Stimulated activated naive CD8-positive, alpha-beta T cell treated with anti-CD3 and anti-CD28 coated beads, Interleukin-15, amount 100 ng/mL, for 72 hours (primary cell): ENCODE measurements at regions not wholly inside any gene's neighbourhood (a gene's known extent, or its start where the extent isn't known, plus 50 kb on each side); places are given as distances from the start of the nearest gene placed in this dataset.

Experiments used
- ATAC-seq: fragments of 150-1000 bp; cut with Tn5 transposase; 2 replicates; pipeline ENCODE4 v1.10.0; 2021; ENCODE audit warnings: mild to moderate bottlenecking, moderate library complexity
- DNase-seq, 2 donors: peaks; one replicate each; pipeline ENCODE4 v3.0.0; 2021 to 2022
- H3K27ac Mint-ChIP-seq, 2 donors: one replicate each; pipeline ENCODE4 v1.8.0; 2022; ENCODE audit warnings: mild to moderate bottlenecking in 2 of 2, mixed read lengths in 2 of 2, moderate library complexity in 2 of 2
- H3K27me3 Mint-ChIP-seq: one replicate; pipeline ENCODE4 v1.8.0; 2022; ENCODE audit warnings: mixed read lengths
- H3K4me1 Mint-ChIP-seq: one replicate; pipeline ENCODE4 v1.8.0; 2022; ENCODE audit warnings: mild to moderate bottlenecking, mixed read lengths
- H3K4me3 Mint-ChIP-seq, 2 donors: one replicate each; pipeline ENCODE4 v1.8.0; 2022; ENCODE audit warnings: mild to moderate bottlenecking in 2 of 2, mixed read lengths in 2 of 2, moderate library complexity in 1 of 2
- H3K9me3 Mint-ChIP-seq, 2 donors: one replicate each; pipeline ENCODE4 v1.8.0; 2022; ENCODE audit warnings: mixed read lengths in 2 of 2

DNA sequence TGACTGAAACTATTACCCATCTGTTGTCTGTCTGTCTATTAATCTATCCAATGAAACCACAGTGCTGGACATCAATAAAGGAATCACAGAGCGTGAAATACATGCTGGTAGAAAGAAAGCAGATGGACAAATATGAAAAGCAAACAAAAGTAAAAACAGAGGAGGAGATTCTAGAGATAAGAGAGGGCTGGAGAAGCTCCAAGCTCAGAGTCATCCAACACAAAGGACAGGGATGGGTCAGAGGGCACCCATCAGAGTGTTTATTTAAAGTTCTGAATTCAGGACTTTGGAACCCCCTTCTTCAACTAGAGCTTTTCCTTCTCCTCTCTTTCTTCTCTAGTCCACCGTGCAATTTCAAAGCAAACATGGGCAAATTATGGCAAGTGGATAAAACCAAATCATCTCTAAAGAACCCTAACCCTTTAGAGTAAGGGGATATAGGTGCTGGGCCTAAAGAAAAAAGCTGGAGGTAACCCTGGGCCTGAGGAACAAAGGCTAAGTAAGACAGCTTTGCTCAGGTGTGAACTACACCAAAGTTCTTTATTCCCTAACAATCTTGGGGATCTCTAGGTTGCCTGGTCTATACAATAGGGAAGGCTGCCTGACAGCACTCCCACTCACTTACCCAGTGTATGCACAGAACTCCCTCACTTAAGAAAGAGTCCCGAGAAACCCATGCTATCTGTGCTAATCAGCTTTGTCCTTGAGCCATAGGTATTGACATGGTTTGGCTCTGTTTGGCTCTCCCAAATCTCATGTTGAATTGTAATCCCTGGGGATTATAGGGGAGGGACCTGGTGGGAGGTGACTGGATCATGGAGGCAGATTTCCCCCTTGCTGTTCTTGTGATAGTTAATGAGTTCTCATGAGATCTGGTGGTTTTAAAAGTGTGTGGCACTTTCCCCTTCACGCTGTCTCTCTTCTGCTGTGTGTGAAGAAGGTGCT is 97.0 kb downstream of the BAMBI start:
- DNase-seq (no peak), ATAC-seq (no peak)
- Mint-ChIP-seq H3K4me3 (no peak overlapping the region), H3K27me3 (no peaks in the 10 kb centered on the region), H3K27ac (no peak overlapping the region), H3K4me1 (no peaks in the 10 kb centered on the region), H3K9me3 (peaks cover 4 to 13% of the 10 kb centered on the region in 2 donors)

GRCh38 chr10:28775773-28776172 is 98.5 kb downstream of the BAMBI start:
- DNase-seq (no peak), ATAC-seq (no peak)
- Mint-ChIP-seq H3K9me3 (peaks cover 4 to 13% of the 10 kb centered on the region in 2 donors), H3K4me1 (no peaks in the 10 kb centered on the region), H3K27ac (no peak overlapping the region), H3K27me3 (no peaks in the 10 kb centered on the region), H3K4me3 (no peak overlapping the region)

- no peak overlapping the region for H3K4me3 Mint-ChIP-seq
- no peak overlapping the region for H3K27ac Mint-ChIP-seq
- peaks cover 4 to 13% of the 10 kb centered on the region in 2 donors for H3K9me3 Mint-ChIP-seq
- no peaks in the 10 kb centered on the region for H3K4me1 Mint-ChIP-seq
- DNase-seq (no peak), ATAC-seq (no peak)
- no peaks in the 10 kb centered on the region for H3K27me3 Mint-ChIP-seq
These were observed 99.2 kb downstream of the BAMBI start for GRCh38 chr10:28776519-28776918.

DNA sequence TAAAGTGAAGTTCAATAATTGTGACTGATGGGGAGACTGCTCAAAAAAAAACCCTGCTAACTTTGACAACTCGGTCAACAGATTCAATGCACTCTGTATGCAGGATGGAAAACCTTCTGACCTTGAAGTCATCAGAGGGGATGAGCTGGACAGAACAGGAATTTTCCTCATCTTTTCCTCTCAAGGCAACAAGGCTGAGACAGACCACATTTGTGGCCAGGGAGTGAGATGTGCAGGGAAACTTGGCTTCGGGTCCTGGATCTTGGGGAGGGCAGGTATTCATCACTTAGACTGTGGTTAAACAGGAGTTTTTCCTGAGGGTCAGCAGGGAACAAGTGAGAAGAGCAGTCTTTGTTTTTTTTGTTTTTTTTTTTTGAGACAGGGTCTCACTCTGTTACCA is 100.6 kb downstream of the BAMBI start:
- ATAC-seq: no peak
- Mint-ChIP-seq H3K9me3 (peaks cover 4 to 13% of the 10 kb centered on the region in 2 donors), H3K4me1 (no peaks in the 10 kb centered on the region), H3K4me3 (no peak overlapping the region), H3K27me3 (no peaks in the 10 kb centered on the region), H3K27ac (no peak overlapping the region)
- DNase-seq: no peak

- Mint-ChIP-seq H3K9me3 (peaks cover 4 to 13% of the 10 kb centered on the region in 2 donors), H3K4me3 (no peak overlapping the region), H3K4me1 (no peaks in the 10 kb centered on the region), H3K27ac (no peak overlapping the region), H3K27me3 (no peaks in the 10 kb centered on the region)
- DNase-seq (no peak), ATAC-seq (no peak)
These were observed 101.2 kb downstream of the BAMBI start for GRCh38 chr10:28778524-28778923.

- DNase-seq: no peak
- no peak for ATAC-seq
- no peak overlapping the region for H3K4me3 Mint-ChIP-seq
- no peaks in the 10 kb centered on the region for H3K9me3 Mint-ChIP-seq
- no peaks in the 10 kb centered on the region for H3K4me1 Mint-ChIP-seq
- no peak overlapping the region for H3K27ac Mint-ChIP-seq
- no peaks in the 10 kb centered on the region for H3K27me3 Mint-ChIP-seq
These were observed 104.0 kb downstream of the BAMBI start for GRCh38 chr10:28781296-28781695.

GRCh38 chr10:28783087-28783486 is 105.8 kb downstream of the BAMBI start:
- DNase-seq: no peak
- no peak overlapping the region for H3K27ac Mint-ChIP-seq

GRCh38 chr10:28785018-28785417 is 107.7 kb downstream of the BAMBI start:
- H3K4me3 Mint-ChIP-seq: no peak overlapping the region
- peaks cover 8% of the 10 kb centered on the region for H3K4me1 Mint-ChIP-seq
- H3K27me3 Mint-ChIP-seq: peaks cover 13% of the 10 kb centered on the region
- H3K9me3 Mint-ChIP-seq: no peaks in the 10 kb centered on the region
- no peak for ATAC-seq
- H3K27ac Mint-ChIP-seq: no peak overlapping the region
- no peak for DNase-seq

More at GRCh38 chr10:28783087-28783486, 105.8 kb downstream of the BAMBI start:
- Mint-ChIP-seq H3K27me3 (peaks cover under 1% of the 10 kb centered on the region), H3K4me3 (no peak overlapping the region), H3K4me1 (peaks cover 1% of the 10 kb centered on the region), H3K9me3 (no peaks in the 10 kb centered on the region)
- ATAC-seq: no peak

DNA sequence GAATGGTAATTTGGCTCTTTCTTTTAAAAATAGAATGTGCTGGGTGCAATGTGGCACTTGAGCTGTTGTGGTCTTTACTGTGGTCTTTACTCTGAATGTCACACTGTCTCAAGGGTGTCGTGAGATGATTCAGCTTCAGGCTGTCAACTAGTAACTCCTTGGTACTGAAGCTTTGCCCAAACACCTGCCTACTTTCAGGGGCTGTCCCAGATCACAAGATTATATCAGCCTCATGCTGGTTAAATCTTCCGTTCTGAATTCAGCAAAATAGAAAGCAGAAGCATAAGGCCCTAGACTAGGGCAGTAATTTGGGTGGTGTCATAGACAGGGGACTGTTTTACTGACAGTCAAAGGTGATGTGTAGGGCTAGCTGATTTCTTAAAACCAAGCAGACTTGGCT is 110.9 kb downstream of the BAMBI start:
- Mint-ChIP-seq H3K27me3 (peaks cover 22% of the 10 kb centered on the region), H3K4me3 (no peak overlapping the region), H3K4me1 (peaks cover 8% of the 10 kb centered on the region), H3K9me3 (no peaks in the 10 kb centered on the region), H3K27ac (peak overlapping the region in 1 of 2 donors; percentile 80)
- ATAC-seq (peak; percentile 92), DNase-seq (peak; percentile 3 to 18)

GRCh38 chr10:28788762-28789161 is 111.4 kb downstream of the BAMBI start:
- Mint-ChIP-seq H3K27ac (no peak overlapping the region), H3K27me3 (peaks cover 22% of the 10 kb centered on the region), H3K4me3 (no peak overlapping the region), H3K4me1 (peaks cover 8% of the 10 kb centered on the region), H3K9me3 (no peaks in the 10 kb centered on the region)
- DNase-seq: no peak
- ATAC-seq: no peak

DNA sequence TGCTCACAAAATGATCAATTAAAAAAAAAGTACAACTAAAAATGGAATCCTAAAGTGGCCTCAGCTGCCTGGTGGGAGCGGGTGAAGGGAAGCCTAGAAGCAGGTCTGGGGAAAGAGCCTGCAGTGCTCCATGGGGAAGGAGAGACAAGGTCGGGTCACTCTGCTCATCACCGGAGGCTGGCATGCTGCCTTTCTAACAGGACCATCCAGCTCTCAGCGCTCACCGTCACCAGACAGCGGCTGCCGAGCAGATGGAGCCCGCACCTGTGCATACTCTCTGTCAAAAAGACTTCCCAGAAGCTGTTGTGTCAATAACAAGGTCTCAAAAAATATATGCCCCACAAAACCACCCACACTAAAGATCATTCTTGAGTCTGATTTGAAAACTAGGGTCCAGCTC is 112.8 kb downstream of the BAMBI start:
- Mint-ChIP-seq H3K4me3 (no peak overlapping the region), H3K27ac (peak overlapping the region in 1 of 2 donors; percentile 71), H3K27me3 (peaks cover 22% of the 10 kb centered on the region), H3K4me1 (peaks cover 8% of the 10 kb centered on the region), H3K9me3 (no peaks in the 10 kb centered on the region)
- no peak for ATAC-seq
- no peak for DNase-seq

- peaks cover 3% of the 10 kb centered on the region for H3K4me1 Mint-ChIP-seq
- ATAC-seq: no peak
- H3K27ac Mint-ChIP-seq: no peak overlapping the region
- DNase-seq: no peak
- H3K4me3 Mint-ChIP-seq: no peak overlapping the region
- H3K27me3 Mint-ChIP-seq: peaks cover 18% of the 10 kb centered on the region
- H3K9me3 Mint-ChIP-seq: no peaks in the 10 kb centered on the region
These were observed 116.2 kb downstream of the BAMBI start for GRCh38 chr10:28793482-28793881.

DNA sequence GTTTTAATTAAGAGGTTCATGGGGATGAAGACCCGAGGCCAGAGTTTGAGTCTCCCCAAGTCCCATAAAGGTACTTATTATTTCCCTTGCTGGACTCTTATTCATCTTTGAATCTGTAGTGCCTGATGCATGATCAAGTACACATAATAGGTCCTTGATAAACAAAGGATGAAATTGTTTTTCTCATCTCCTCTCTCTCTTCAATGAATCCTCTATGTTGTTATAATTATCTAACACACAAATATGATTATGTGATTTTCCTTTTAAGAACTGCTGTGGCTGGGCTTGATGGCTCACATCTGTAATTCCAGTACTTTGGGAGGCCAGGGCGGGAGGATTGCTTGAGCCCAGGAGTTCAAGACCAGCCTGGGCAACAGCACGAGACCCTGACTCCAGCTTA is 117.7 kb downstream of the BAMBI start:
- Mint-ChIP-seq H3K4me3 (no peak overlapping the region), H3K9me3 (no peaks in the 10 kb centered on the region), H3K4me1 (no peaks in the 10 kb centered on the region), H3K27ac (no peak overlapping the region), H3K27me3 (peaks cover 9% of the 10 kb centered on the region)
- no peak for ATAC-seq
- DNase-seq: no peak

DNA sequence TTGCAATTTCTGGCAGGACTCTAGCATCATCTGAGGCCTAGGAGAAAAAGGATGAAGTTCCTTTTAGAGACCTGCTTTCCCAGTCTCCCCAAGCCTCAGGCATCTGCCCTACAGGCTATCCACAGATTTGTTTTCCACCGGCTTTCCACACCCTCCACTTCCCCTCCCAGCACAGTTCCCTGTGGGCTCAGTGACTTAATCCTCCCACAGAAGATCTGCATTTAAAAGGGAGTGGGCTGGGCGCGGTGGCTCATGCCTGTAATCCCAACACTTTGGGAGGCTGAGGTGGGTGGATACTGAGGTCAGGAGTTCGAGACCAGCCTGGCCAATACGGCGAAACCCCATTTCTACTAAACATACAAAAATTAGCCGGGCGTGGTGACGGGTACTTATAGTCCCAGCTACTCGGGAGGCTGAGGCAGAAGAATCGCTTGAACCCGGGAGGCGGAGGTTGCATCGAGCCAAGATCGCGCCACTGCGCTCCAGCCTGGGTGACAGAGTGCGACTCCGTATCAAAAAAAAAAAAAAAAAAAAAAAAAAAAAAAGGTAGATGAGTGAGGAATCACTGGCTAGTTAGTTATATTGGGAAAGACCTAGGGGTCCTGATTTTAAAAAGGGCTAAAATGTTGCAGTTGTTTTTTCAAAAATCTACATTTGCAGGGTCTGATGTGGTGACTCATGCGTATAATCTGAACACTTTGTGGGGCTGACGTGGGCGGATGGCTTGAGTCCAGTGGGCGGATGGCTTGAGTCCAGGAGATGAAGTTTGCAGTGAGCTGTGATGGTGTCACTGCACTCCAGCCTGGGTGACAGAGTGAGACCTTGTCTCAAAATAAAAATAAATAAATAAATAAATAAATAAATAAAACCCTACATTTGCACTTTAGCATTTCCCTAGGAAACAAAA is 119.5 kb downstream of the BAMBI start:
- ATAC-seq (no peak), DNase-seq (no peak)
- H3K4me3 Mint-ChIP-seq: no peak overlapping the region
- no peaks in the 10 kb centered on the region for H3K4me1 Mint-ChIP-seq
- H3K9me3 Mint-ChIP-seq: no peaks in the 10 kb centered on the region
- H3K27ac Mint-ChIP-seq: no peak overlapping the region
- peaks cover 5% of the 10 kb centered on the region for H3K27me3 Mint-ChIP-seq

- no peak for ATAC-seq
- H3K9me3 Mint-ChIP-seq: no peaks in the 10 kb centered on the region
- no peak overlapping the region for H3K27ac Mint-ChIP-seq
- H3K4me1 Mint-ChIP-seq: no peaks in the 10 kb centered on the region
- DNase-seq: no peak
- peaks cover 9% of the 10 kb centered on the region for H3K27me3 Mint-ChIP-seq
- H3K4me3 Mint-ChIP-seq: no peak overlapping the region
These were observed 120.6 kb downstream of the BAMBI start for GRCh38 chr10:28797904-28798371.
